ENCODE measurements at regions not wholly inside any gene's neighbourhood (a gene's known extent, or its start where the extent isn't known, plus 50 kb on each side); places are given as distances from the start of the nearest gene placed in this dataset.

DNA sequence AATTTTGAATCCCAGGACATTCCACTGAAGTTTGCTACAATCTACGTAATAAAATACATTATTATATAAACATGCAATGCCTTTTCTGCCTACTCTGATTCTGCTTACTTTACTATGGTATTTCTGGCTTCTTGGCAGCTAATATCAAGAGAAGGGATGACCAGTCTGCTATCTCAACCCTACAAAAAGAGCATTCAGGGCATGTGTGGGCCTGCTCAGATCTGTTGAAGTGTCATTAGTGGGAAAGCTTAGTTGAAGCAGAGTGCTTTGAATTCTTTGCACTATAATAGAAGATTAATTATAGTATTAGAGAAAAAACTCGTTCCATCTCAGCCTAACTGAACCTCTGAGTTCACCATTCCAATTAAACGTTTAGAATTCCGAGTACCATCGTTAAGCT lies 339.5 kb upstream of the ISL1 start:
- no peak overlapping the region for H3K27ac ChIP-seq
- TF ChIP-seq ZFX (IDR thresholded peaks at IDR 0.05; ENCODE audit: borderline replicate concordance): no peak
- no peak for TF ChIP-seq CTCF (IDR thresholded peaks at IDR 0.05)

DNA sequence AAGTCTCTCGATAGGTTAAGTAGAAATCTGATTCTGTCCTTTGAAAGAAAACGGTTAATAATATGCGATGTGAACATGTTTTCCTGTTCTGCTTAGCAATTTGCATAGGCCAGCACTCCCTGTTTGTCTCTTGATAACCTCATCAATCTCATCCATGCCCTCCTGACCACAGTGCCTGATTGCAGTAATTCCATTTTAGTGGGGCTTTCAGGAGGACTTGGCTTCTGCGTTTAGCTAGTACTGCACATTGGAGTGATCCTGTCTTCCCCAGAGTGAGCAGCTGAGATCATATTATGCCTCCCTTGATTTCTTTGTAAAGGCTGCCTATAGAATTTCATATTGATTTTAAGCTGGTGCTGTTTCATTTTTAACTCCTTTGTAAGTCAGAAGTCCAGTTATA lies 335.9 kb upstream of the ISL1 start:
- H3K27ac ChIP-seq: no peak overlapping the region
- TF ChIP-seq CTCF (IDR thresholded peaks at IDR 0.05) (no peak), ZFX (IDR thresholded peaks at IDR 0.05; ENCODE audit: borderline replicate concordance) (no peak)

DNA sequence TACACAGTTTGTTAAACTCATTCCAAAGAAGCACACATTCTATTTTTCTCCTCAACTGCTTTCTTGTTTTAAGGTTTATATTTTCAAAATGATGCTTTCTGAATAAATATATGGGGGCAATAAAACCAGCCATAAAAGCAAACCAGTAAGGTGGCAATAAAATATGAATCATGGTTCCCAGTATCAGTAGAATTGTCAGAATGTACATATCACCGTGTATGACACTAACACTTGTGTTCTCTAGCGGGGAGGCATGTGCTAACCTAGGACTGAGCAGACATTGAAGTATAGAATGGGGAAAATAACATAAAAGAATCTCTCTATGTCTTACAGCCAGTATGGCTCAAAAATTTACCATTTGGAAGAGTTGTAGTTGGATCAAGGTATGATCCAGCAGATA lies 329.9 kb upstream of the ISL1 start:
- no peak overlapping the region for H3K27ac ChIP-seq
- TF ChIP-seq ZFX (IDR thresholded peaks at IDR 0.05; ENCODE audit: borderline replicate concordance) (no peak), CTCF (IDR thresholded peaks at IDR 0.05) (no peak)

DNA sequence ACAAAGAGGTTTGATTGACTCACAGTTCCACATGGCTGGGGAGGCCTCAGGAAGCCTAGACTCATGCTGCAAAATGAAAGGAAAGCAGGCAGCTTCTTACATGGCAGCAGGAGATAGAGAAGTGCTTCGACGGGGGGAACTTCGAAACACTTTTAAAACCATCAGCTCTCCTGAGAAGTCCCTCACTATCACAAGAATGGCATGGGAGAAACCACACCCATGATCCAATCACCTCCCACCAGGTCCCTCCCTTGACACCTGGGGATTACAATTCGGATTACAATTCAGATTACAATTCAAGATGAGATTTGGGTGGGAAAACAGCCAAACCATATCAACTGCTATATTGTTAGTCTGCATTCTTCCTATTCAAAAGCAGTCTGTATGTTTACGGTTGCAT lies 322.3 kb upstream of the ISL1 start:
- TF ChIP-seq ZFX (IDR thresholded peaks at IDR 0.05; ENCODE audit: borderline replicate concordance) (no peak), CTCF (IDR thresholded peaks at IDR 0.05) (no peak)
- H3K27ac ChIP-seq: no peak overlapping the region

GRCh38 chr5:51072937-51073336 lies 310.3 kb upstream of the ISL1 start:
- H3K27ac ChIP-seq: no peak overlapping the region
- no peak for TF ChIP-seq ZFX (IDR thresholded peaks at IDR 0.05; ENCODE audit: borderline replicate concordance)

DNA sequence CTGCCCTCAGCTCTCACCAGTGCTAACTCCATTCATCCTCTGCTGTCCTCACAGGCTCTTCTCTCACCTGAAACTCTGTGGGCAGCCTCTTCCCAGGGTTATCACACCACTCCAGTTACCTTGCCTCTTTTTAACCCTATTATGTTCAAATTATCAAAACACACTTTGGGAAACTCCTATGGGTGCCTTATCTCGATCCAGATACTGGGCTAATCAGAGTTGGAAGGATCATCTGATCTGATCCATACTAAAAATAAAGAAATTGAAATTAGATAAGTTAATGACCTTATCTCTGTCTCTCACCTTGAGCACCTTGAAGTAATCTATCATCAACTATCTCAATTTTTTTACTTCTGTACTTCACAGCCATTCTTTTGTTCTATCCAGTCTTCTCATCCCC lies 300.5 kb upstream of the ISL1 start:
- no peak overlapping the region for H3K27ac ChIP-seq
- TF ChIP-seq ZFX (IDR thresholded peaks at IDR 0.05; ENCODE audit: borderline replicate concordance): no peak
- TF ChIP-seq CTCF (IDR thresholded peaks at IDR 0.05): no peak

GRCh38 chr5:51091816-51092215 lies 291.4 kb upstream of the ISL1 start:
- TF ChIP-seq CTCF (IDR thresholded peaks at IDR 0.05) (no peak), ZFX (IDR thresholded peaks at IDR 0.05; ENCODE audit: borderline replicate concordance) (no peak)
- H3K27ac ChIP-seq: no peak overlapping the region

GRCh38 chr5:51095486-51095885 lies 287.8 kb upstream of the ISL1 start:
- TF ChIP-seq CTCF (IDR thresholded peaks at IDR 0.05) (no peak), ZFX (IDR thresholded peaks at IDR 0.05; ENCODE audit: borderline replicate concordance) (no peak)

More at GRCh38 chr5:51095486-51095885, 287.8 kb upstream of the ISL1 start:
- no peak overlapping the region for H3K27ac ChIP-seq
